Psoas muscle (tissue), 7 donors: ENCODE measurements at regions not wholly inside any gene's neighbourhood (a gene's known extent, or its start where the extent isn't known, plus 50 kb on each side); places are given as distances from the start of the nearest gene placed in this dataset.

Experiments used
- ATAC-seq, 4 donors: fragments of 200-7000 bp; cut with Tn5 transposase; one replicate each; pipeline ENCODE4 v1.9.1; 2020; ENCODE audit warnings: moderate library complexity in 3 of 4, mild to moderate bottlenecking in 2 of 4
- DNase-seq, 2 donors: peaks; one replicate each; pipeline ENCODE4 v3.0.0-alpha.2; 2020
- H3K27ac ChIP-seq: fragments of 200-600 bp; one replicate; pipeline ENCODE4 v1.8.0; 2022
- H3K27me3 ChIP-seq, 3 donors: fragments of 200-600 bp in 1 of 3; one replicate each; pipeline versions ENCODE4 v1.6.1 to v1.8.0; 2013 to 2022; ENCODE audit warnings: low read length in 2 of 3, mild to moderate bottlenecking in 2 of 3, moderate library complexity in 1 of 3; ENCODE audit not compliant: insufficient read depth in 3 of 3
- H3K36me3 ChIP-seq, 2 donors: fragments of 200-600 bp in 1 of 2; one replicate each; pipeline versions ENCODE4 v1.6.1 to v1.8.0; 2013 to 2022; ENCODE audit warnings: low read depth in 1 of 2, mild to moderate bottlenecking in 1 of 2, moderate library complexity in 1 of 2; ENCODE audit not compliant: insufficient read depth in 1 of 2
- H3K4me1 ChIP-seq: fragments of 200-600 bp; one replicate; pipeline ENCODE4 v1.8.0; 2022
- H3K4me3 ChIP-seq: fragments of 200-600 bp; one replicate; pipeline ENCODE4 v1.8.0; 2022; ENCODE audit warnings: mild to moderate bottlenecking
- H3K9me3 ChIP-seq: fragments of 200-600 bp; one replicate; pipeline ENCODE4 v1.8.0; 2022
- CTCF ChIP-seq: fragments of 200-600 bp; IDR thresholded peaks from one replicate; pipeline ENCODE4 v1.8.0; 2022; ENCODE audit warnings: antibody characterized with exemption
- WGBS, 3 donors: extraction: QIAGEN DNeasy Blood & Tissue Kit; methylation state at CpG; one replicate each; pipeline versions ENCODE4 v1.1.6 to v1.1.7; 2013; 5-methylcytosine and 5-hydroxymethylcytosine counted together
- intact Hi-C, 2 donors: fragments of 100-400 bp; cut with DNase I; formaldehyde crosslinking; loops; one replicate each; pipeline versions ENCODE4 v1.11.0 to v1.14.2; 2022
- donor health status: healthy with polysubstance abuse.
- donor health status: DM: no; HTN: no; CAD: no; lungs with moderate emphysema.
- donor health status: Bipolar disorder and iron deficiency.
- donor health status: healthy.
- donor health status: DM: yes; HTN: yes; CAD: no.
- donor health status: DM: no; HTN: no; CAD: no.
- donor health status: DM: yes; HTN: yes; CAD: no.

- H3K9me3 ChIP-seq, result no peaks in the 10 kb centered on the region
- WGBS, 3 donors, result 82 to 84% (median 82%) methylated on average over 4 of the region's 4 CpGs
- intact Hi-C loops, result no loop called here
- H3K36me3 ChIP-seq, result no peaks in the 10 kb centered on the region
- no peaks in the 10 kb centered on the region for H3K27me3 ChIP-seq
- H3K4me1 ChIP-seq, result no peaks in the 10 kb centered on the region
- no peak for TF ChIP-seq CTCF
- no peak overlapping the region for H3K27ac ChIP-seq
- H3K4me3 ChIP-seq, result no peak overlapping the region
- ATAC-seq (no peak), DNase-seq (no peak)
Observed at GRCh38 chr1:199261328-199261727, 622.5 kb downstream of the PTPRC start.

DNA sequence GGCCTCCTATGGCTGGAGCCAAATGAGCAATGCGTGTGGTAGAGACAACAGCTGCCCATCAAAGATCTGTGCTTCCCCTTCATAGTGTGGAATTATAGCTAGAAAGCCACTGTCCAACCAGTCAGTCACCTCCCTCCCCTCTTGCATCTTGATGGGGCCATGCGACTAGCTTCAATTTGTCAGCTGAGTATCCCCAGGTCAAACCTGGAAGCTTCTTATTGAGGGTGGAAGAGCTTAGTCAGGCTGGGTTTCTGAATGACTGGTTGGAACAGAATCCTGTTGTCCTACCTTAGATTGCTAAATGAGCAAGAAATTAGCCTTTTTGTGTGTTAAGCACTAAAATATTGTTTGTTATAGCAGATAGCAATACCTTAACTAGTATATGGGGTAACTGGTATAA lies 625.4 kb downstream of the PTPRC start:
- H3K9me3 ChIP-seq, result no peaks in the 10 kb centered on the region
- no peak overlapping the region for H3K4me3 ChIP-seq
- H3K4me1 ChIP-seq, result no peaks in the 10 kb centered on the region
- DNase-seq (no peak), ATAC-seq (no peak)
- no peaks in the 10 kb centered on the region for H3K36me3 ChIP-seq
- H3K27me3 ChIP-seq, result no peaks in the 10 kb centered on the region
- 87 to 100% (median 95%) methylated on average over 2 of the region's 2 CpGs for WGBS, 3 donors
- intact Hi-C loops, result loop anchor here in 1 of 2 donors (2.0 kb wide), 1 partner anchor 19 kb away; no protein-coding TSS in a partner anchor
- no peak for TF ChIP-seq CTCF
- H3K27ac ChIP-seq, result no peak overlapping the region

DNA sequence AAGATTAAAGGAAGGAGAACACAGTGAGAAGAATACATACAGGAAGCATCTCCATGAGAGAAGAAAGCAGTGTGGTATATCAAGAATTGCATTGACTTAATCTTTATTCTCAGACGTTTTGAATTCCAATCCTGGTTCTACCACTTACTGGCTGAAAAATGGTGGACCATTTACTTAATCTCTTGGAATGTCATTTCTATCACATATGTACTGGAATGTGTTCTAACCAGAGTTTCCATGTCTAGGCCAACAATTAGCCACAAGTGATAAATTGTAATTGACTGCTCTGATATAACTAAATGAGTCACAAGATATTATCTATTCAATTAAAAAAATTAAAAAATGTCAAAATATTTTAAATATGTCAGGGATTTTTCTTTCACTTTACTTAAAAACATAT lies 626.1 kb downstream of the PTPRC start:
- 52 to 69% (median 53%) methylated on average over 1 of the region's 1 CpG for whole genome bisulfite sequencing, 3 donors
- ATAC-seq, result no peak
- intact Hi-C loops, result loop anchor here in 1 of 2 donors (2.0 kb wide), 1 partner anchor 20 kb away; no protein-coding TSS in a partner anchor

GRCh38 chr1:199265319-199265718 lies 626.5 kb downstream of the PTPRC start:
- 77 to 87% (median 82%) methylated on average over 3 of the region's 3 CpGs for WGBS, 3 donors
- no peak for TF ChIP-seq CTCF
- H3K27ac ChIP-seq, result no peak overlapping the region
- no peak overlapping the region for H3K4me3 ChIP-seq
- no peak for DNase-seq
- no peaks in the 10 kb centered on the region for H3K4me1 ChIP-seq
- no peaks in the 10 kb centered on the region for H3K9me3 ChIP-seq
- no peak for ATAC-seq
- intact Hi-C loops, result loop anchor here in 1 of 2 donors (2.0 kb wide), 1 partner anchor 21 kb away; no protein-coding TSS in a partner anchor
- H3K27me3 ChIP-seq, result no peaks in the 10 kb centered on the region
- no peaks in the 10 kb centered on the region for H3K36me3 ChIP-seq

More for the DNA sequence above, 626.1 kb downstream of the PTPRC start:
- no peak overlapping the region for H3K4me3 ChIP-seq
- DNase-seq, result no peak
- no peaks in the 10 kb centered on the region for H3K9me3 ChIP-seq
- TF ChIP-seq CTCF, result no peak
- no peaks in the 10 kb centered on the region for H3K36me3 ChIP-seq
- no peak overlapping the region for H3K27ac ChIP-seq
- H3K4me1 ChIP-seq, result no peaks in the 10 kb centered on the region
- no peaks in the 10 kb centered on the region for H3K27me3 ChIP-seq

DNA sequence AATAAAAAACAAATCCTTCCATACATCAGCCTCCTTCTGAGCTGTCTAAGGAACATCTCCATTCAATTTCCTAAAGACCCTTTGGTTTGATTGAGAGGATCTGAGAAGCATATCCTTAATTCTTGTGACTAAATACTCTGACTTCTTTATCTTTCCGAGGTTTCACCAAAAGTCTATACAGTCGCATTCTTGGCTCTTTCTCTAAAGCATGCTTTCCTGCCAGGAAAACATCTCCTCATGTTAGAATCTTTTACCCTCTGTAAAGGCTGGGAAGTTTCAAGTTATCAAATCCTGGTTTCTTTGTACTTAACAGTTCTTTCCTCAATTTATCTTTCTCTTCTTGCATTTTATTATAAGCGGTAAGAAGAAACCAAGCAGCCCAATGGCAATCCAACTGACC lies 630.4 kb downstream of the PTPRC start:
- Histone ChIP-seq H3K36me3 (no peaks in the 10 kb centered on the region), H3K27ac (no peak overlapping the region), H3K9me3 (no peaks in the 10 kb centered on the region), H3K4me1 (peaks cover 14% of the 10 kb centered on the region), H3K4me3 (no peak overlapping the region), H3K27me3 (no peaks in the 10 kb centered on the region)
- TF ChIP-seq CTCF, result no peak
- no peak for ATAC-seq
- 83 to 91% (median 89%) methylated on average over 3 of the region's 3 CpGs for WGBS, 3 donors
- intact Hi-C loops, result no loop called here
- no peak for DNase-seq
